GM13977 (cell line): ENCODE measurements at regions not wholly inside any gene's neighbourhood (a gene's known extent, or its start where the extent isn't known, plus 50 kb on each side); places are given as distances from the start of the nearest gene placed in this dataset.
"Not testable (repeated sequence)": the region's sequence is repeated elsewhere in the genome, so short reads cannot be mapped to it uniquely, and the experiment has no call there.

ENCODE experiments used
- DNase-seq: peaks from one replicate; pipeline ENCODE4 v3.0.0; 2012; ENCODE audit warnings: low spot score
- CTCF ChIP-seq: IDR thresholded peaks from 2 replicates; pipeline ENCODE4 v1.5.1; 2012; ENCODE audit warnings: mild to moderate bottlenecking, control low read depth; ENCODE audit not compliant: insufficient read depth; ENCODE audit errors: extremely low read depth, missing control alignments
- in situ Hi-C: fragments of 300-500 bp; cut with MboI; formaldehyde crosslinking; loops from one replicate; pipeline ENCODE4 v1.12.0; 2022; ENCODE audit warnings: low sequenced_read_pairs, low pct_unique_long_range_greater_than_20kb, mixed read lengths, inconsistent platforms; ENCODE audit not compliant: unreplicated experiment

- no peak for DNase-seq
- no peak for TF ChIP-seq CTCF
- in situ Hi-C loops = no loop called here
Measured at GRCh38 chr6:88403486-88403885, 237.3 kb upstream of the CNR1 start.

- DNase-seq = no peak
- in situ Hi-C loops = no loop called here
- no peak for TF ChIP-seq CTCF
Measured at GRCh38 chr6:88402909-88403308, 236.8 kb upstream of the CNR1 start.

- in situ Hi-C loops, DNase-seq: not testable (repeated sequence)
Measured at GRCh38 chr6:88390998-88391397, 224.9 kb upstream of the CNR1 start.

- no peak for DNase-seq
- in situ Hi-C loops = no loop called here
- TF ChIP-seq CTCF = no peak
Measured at GRCh38 chr6:88388589-88388988, 222.4 kb upstream of the CNR1 start.

GRCh38 chr6:88386167-88386566 is 220.0 kb upstream of the CNR1 start:
- in situ Hi-C loops = no loop called here
- no peak for TF ChIP-seq CTCF

GRCh38 chr6:88383183-88383582 is 217.0 kb upstream of the CNR1 start:
- in situ Hi-C loops = no loop called here
- no peak for DNase-seq
- no peak for TF ChIP-seq CTCF

More at GRCh38 chr6:88386167-88386566, 220.0 kb upstream of the CNR1 start:
- no peak for DNase-seq

- in situ Hi-C loops = no loop called here
- TF ChIP-seq CTCF = no peak
Measured at GRCh38 chr6:88381289-88381642, 215.1 kb upstream of the CNR1 start.

More at GRCh38 chr6:88381289-88381642, 215.1 kb upstream of the CNR1 start:
- no peak for DNase-seq
